GM12874 (cell line): ENCODE measurements at regions not wholly inside any gene's neighbourhood (a gene's known extent, or its start where the extent isn't known, plus 50 kb on each side); places are given as distances from the start of the nearest gene placed in this dataset.

ENCODE experiments used
- CTCF ChIP-seq: IDR thresholded peaks from 2 replicates; pipeline ENCODE4 v1.5.1; 2011; ENCODE audit warnings: low read depth, mild to moderate bottlenecking, control low read depth, low read length, moderate library complexity; ENCODE audit not compliant: insufficient read depth

- no peak for TF ChIP-seq CTCF
These were observed 401.9 kb downstream of the PCDH20 start for GRCh38 chr13:61013796-61014195.

GRCh38 chr13:61010358-61010757, 405.3 kb downstream of the PCDH20 start:
- TF ChIP-seq CTCF, result no peak

- TF ChIP-seq CTCF, result no peak
These were observed 413.0 kb downstream of the PCDH20 start for GRCh38 chr13:61002686-61003085.

GRCh38 chr13:60990032-60990733, 425.5 kb downstream of the PCDH20 start:
- TF ChIP-seq CTCF, result no peak

GRCh38 chr13:60986301-60986700, 429.3 kb downstream of the PCDH20 start:
- TF ChIP-seq CTCF, result no peak

- no peak for TF ChIP-seq CTCF
These were observed 434.2 kb downstream of the PCDH20 start for GRCh38 chr13:60981407-60981806.

- no peak for TF ChIP-seq CTCF
These were observed 439.3 kb downstream of the PCDH20 start for GRCh38 chr13:60976367-60976766.
